Left lung (tissue), 4 donors: ENCODE measurements at regions not wholly inside any gene's neighbourhood (a gene's known extent, or its start where the extent isn't known, plus 50 kb on each side); places are given as distances from the start of the nearest gene placed in this dataset.

ENCODE experiments used
- ATAC-seq: fragments of 200-7000 bp; cut with Tn5 transposase; one replicate; pipeline ENCODE4 v1.9.1; 2020; ENCODE audit warnings: moderate library complexity
- DNase-seq, 4 donors: peaks; one replicate each; pipeline ENCODE4 v3.0.0-alpha.2; 2013 to 2020
- H3K27ac ChIP-seq, 2 donors: fragments of 200-600 bp; sonication (generic) in 1 of 2; one replicate each; pipeline versions ENCODE4 v1.5.0 to v1.8.0; 2020 to 2021
- H3K27me3 ChIP-seq, 2 donors: fragments of 200-600 bp; sonication (generic) in 1 of 2; one replicate each; pipeline versions ENCODE4 v1.5.0 to v1.8.0; 2020 to 2021
- H3K36me3 ChIP-seq, 2 donors: fragments of 200-600 bp; sonication (generic) in 1 of 2; one replicate each; pipeline versions ENCODE4 v1.5.0 to v1.8.0; 2020 to 2021
- H3K4me1 ChIP-seq, 2 donors: fragments of 200-600 bp; one replicate each; pipeline ENCODE4 v1.8.0; 2021
- H3K4me3 ChIP-seq, 2 donors: fragments of 200-600 bp; sonication (generic) in 1 of 2; one replicate each; pipeline versions ENCODE4 v1.5.0 to v1.8.0; 2020 to 2021; ENCODE audit warnings: mild to moderate bottlenecking in 1 of 2
- H3K9me3 ChIP-seq, 2 donors: fragments of 200-600 bp; sonication (generic) in 1 of 2; one replicate each; pipeline versions ENCODE4 v1.5.0 to v1.8.0; 2020 to 2021
- intact Hi-C, 2 donors: fragments of 100-400 bp; cut with DNase I; formaldehyde crosslinking; loops; one replicate each; pipeline versions ENCODE4 v1.11.2 to v1.14.2; 2022
- TF ChIP-seq, protein P1 (sequence below), 2 donors: fragments of 200-600 bp; sonication (generic) in 1 of 2; IDR thresholded peaks; one replicate each; pipeline versions ENCODE4 v1.5.0 to v1.8.0; 2021; ENCODE audit warnings: antibody characterized with exemption in 2 of 2
- donor health status: DM: no; HTN: yes; CAD: no.
- donor health status: DM: no; HTN: no; CAD: no.

GRCh38 chr13:84661718-84662117 lies 779.4 kb upstream of the SLITRK1 start:
- H3K4me3 ChIP-seq, result no peak overlapping the region
- H3K4me1 ChIP-seq, result no peaks in the 10 kb centered on the region
- no peaks in the 10 kb centered on the region for H3K36me3 ChIP-seq
- no peaks in the 10 kb centered on the region for H3K27me3 ChIP-seq
- no peaks in the 10 kb centered on the region for H3K9me3 ChIP-seq
- TF ChIP-seq, protein P1, sequence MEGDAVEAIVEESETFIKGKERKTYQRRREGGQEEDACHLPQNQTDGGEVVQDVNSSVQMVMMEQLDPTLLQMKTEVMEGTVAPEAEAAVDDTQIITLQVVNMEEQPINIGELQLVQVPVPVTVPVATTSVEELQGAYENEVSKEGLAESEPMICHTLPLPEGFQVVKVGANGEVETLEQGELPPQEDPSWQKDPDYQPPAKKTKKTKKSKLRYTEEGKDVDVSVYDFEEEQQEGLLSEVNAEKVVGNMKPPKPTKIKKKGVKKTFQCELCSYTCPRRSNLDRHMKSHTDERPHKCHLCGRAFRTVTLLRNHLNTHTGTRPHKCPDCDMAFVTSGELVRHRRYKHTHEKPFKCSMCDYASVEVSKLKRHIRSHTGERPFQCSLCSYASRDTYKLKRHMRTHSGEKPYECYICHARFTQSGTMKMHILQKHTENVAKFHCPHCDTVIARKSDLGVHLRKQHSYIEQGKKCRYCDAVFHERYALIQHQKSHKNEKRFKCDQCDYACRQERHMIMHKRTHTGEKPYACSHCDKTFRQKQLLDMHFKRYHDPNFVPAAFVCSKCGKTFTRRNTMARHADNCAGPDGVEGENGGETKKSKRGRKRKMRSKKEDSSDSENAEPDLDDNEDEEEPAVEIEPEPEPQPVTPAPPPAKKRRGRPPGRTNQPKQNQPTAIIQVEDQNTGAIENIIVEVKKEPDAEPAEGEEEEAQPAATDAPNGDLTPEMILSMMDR (IDR thresholded peaks at IDR 0.05), result no peak
- DNase-seq, result no peak
- ATAC-seq, result no peak
- no peak overlapping the region for H3K27ac ChIP-seq
- intact Hi-C loops, result no loop called here

DNA sequence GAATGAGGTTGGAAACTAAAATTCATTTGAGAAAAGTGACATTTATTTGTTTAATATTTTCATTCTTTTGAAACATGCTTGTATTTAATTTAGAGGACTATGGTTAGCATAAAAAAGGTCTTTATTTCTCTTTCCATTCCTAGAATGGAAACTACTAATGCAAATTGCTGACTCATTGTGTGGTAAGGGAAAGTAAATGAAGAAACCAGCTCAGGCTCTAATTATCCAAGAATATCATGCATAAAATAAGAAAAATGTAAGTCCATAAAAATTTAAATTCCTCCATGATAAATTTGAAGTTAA lies 777.0 kb upstream of the SLITRK1 start:
- Histone ChIP-seq H3K4me1 (no peaks in the 10 kb centered on the region), H3K27me3 (no peaks in the 10 kb centered on the region), H3K36me3 (no peaks in the 10 kb centered on the region), H3K4me3 (no peak overlapping the region), H3K9me3 (no peaks in the 10 kb centered on the region), H3K27ac (no peak overlapping the region)
- TF ChIP-seq, protein P1 (IDR thresholded peaks at IDR 0.05), result no peak
- intact Hi-C loops, result no loop called here
- DNase-seq (no peak), ATAC-seq (no peak)

GRCh38 chr13:84658491-84659358 lies 776.5 kb upstream of the SLITRK1 start:
- TF ChIP-seq, protein P1 (IDR thresholded peaks at IDR 0.05), result no peak
- no peaks in the 10 kb centered on the region for H3K9me3 ChIP-seq
- no peak overlapping the region for H3K4me3 ChIP-seq
- no peak for DNase-seq
- H3K27ac ChIP-seq, result no peak overlapping the region
- ATAC-seq, result no peak
- no peaks in the 10 kb centered on the region for H3K4me1 ChIP-seq
- intact Hi-C loops, result no loop called here
- no peaks in the 10 kb centered on the region for H3K36me3 ChIP-seq
- no peaks in the 10 kb centered on the region for H3K27me3 ChIP-seq

DNA sequence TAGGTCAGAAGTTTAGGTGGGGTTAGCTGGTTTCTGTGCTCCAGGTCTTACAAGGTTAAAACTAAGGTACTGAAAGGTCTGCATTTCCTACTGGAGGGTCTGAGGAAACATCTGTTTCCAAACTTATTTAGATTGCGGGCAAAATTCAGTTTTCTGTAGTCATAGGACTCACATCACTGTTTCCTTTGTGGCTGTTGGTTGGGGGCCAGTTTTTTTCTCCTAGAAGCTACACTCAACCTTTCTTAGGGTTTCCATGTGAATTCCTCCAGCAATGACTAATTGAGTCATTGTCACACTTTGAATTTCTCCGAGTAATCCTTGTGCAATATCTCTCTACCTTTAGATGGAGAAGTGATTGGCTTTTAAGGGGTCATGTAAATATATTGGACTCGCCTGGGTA lies 773.4 kb upstream of the SLITRK1 start:
- intact Hi-C loops, result no loop called here
- Histone ChIP-seq H3K9me3 (no peaks in the 10 kb centered on the region), H3K4me3 (no peak overlapping the region), H3K27me3 (no peaks in the 10 kb centered on the region), H3K4me1 (no peaks in the 10 kb centered on the region), H3K27ac (no peak overlapping the region), H3K36me3 (no peaks in the 10 kb centered on the region)
- DNase-seq (no peak), ATAC-seq (no peak)
- TF ChIP-seq, protein P1 (IDR thresholded peaks at IDR 0.05), result no peak

- H3K27ac ChIP-seq, result no peak overlapping the region
- H3K4me3 ChIP-seq, result no peak overlapping the region
- H3K4me1 ChIP-seq, result no peaks in the 10 kb centered on the region
- no peaks in the 10 kb centered on the region for H3K27me3 ChIP-seq
- no peak for ATAC-seq
- intact Hi-C loops, result no loop called here
- no peaks in the 10 kb centered on the region for H3K9me3 ChIP-seq
- H3K36me3 ChIP-seq, result no peaks in the 10 kb centered on the region
- TF ChIP-seq, protein P1 (IDR thresholded peaks at IDR 0.05), result no peak
- no peak for DNase-seq
These were observed 772.5 kb upstream of the SLITRK1 start for GRCh38 chr13:84654654-84655275.
